ENCODE measurements at regions not wholly inside any gene's neighbourhood (a gene's known extent, or its start where the extent isn't known, plus 50 kb on each side); places are given as distances from the start of the nearest gene placed in this dataset.

- intact Hi-C loops (cut with micrococcal nuclease), result no loop called here
- ATAC-seq, result no peak
- no peak for DNase-seq
These were observed 55.5 kb upstream of the ST6GAL2 start for GRCh38 chr2:106941372-106941993.

DNA sequence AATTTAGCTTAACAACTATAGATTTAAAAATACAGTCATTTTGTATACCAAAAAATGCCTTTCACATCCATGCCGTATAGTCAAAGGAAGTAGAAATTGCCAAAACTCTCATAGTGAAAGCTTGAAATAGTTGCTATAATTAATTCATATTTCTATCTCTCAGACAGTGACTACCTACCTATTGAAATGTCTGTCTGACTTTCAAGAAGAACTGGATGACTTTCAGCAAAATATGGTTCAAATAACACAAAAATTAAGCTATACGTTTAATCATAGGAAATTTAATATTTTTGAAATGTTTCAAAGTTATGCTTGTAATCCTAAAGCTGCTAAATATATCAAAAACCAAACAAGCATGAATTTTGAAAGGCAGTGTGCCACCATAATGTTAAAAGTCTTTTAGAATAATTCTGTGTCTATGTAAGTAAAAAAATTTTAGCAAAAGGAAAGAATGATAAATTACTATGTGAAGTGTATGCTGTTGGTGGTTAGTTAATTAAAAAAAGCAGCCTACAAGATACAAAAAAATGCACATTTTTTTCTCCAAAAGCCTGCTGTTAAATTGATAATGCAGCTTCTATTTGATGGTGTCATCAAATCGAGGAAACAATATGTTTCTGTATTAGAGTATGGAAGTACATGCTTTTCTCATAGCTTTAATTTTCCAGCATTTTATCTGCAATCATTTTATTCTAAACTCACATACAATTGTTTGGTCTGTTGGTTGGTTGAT is 57.7 kb upstream of the ST6GAL2 start:
- ATAC-seq, result no peak
- no peak for DNase-seq
- intact Hi-C loops (cut with micrococcal nuclease), result no loop called here

- DNase-seq, result no peak
- no peak for ATAC-seq
- intact Hi-C loops (cut with micrococcal nuclease), result no loop called here
These were observed 58.2 kb upstream of the ST6GAL2 start for GRCh38 chr2:106944215-106944614.

GRCh38 chr2:106948540-106948939 is 62.6 kb upstream of the ST6GAL2 start:
- intact Hi-C loops (cut with micrococcal nuclease), result no loop called here
- DNase-seq, result no peak
- ATAC-seq, result no peak

DNA sequence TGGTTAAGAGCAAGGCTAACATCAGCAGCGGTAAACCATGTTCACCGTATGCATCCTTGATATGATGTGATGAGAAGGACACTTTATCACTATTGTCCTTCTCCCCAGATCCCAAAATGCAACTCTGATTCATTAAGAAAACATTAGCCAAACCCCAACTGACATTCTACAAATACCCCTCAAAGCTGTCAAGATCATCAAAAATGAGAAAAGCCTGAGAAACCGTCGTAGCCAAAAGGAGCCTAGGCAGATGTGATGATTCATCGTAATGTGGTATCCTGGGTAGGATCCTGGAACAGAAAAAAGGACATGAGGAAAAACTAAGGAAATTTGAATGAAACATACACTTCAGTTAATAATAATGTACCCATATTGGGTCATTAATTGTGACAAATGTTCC is 67.3 kb upstream of the ST6GAL2 start:
- no peak for ATAC-seq
- intact Hi-C loops (cut with micrococcal nuclease), result no loop called here
- no peak for DNase-seq

GRCh38 chr2:106953779-106954178 is 67.8 kb upstream of the ST6GAL2 start:
- DNase-seq, result no peak
- no peak for ATAC-seq

GRCh38 chr2:106954304-106954703 is 68.3 kb upstream of the ST6GAL2 start:
- DNase-seq, result no peak
- intact Hi-C loops (cut with micrococcal nuclease), result no loop called here
- ATAC-seq, result no peak

More at GRCh38 chr2:106953779-106954178, 67.8 kb upstream of the ST6GAL2 start:
- intact Hi-C loops (cut with micrococcal nuclease), result no loop called here

DNA sequence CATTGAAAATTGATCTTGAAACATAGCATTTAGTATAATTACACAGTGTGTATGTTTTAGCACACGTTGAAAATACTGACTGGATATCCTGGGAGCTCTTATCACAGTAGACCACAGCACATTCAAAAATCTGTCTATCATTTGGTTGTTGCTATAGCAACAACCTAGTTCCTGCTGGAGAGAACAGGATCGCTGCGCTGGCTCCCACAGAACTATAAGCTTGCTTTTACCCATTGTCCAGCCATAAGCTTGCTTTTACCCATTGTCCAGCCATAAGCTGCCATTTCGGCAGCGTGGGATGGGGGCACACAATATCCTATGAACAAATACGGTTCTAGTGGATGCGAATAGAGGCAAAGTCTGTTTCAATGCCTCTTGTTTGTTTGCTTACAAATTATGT is 70.4 kb upstream of the ST6GAL2 start:
- ATAC-seq, result no peak
- DNase-seq, result no peak
- intact Hi-C loops (cut with micrococcal nuclease), result no loop called here

DNA sequence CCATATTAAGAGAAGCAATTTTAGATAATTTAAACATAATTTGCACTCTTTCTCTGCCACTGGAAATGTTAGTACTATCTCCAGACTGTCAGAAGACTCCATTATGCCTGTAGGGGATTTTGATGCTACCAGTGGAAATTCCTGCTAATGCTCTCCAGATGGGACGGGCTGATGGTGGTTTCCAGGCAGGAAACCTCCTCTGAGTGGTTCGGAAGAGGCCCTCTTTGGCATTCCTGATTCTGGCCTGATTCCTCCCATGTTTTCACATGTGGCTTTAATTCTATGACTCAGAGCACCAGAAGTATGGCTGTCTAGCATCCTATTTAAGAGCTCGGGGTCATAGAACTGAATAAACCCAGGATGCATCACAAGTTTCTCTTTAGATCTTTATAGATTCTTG is 70.9 kb upstream of the ST6GAL2 start:
- intact Hi-C loops (cut with micrococcal nuclease), result no loop called here
- DNase-seq, result no peak
- peak; percentile 66 for ATAC-seq

DNA sequence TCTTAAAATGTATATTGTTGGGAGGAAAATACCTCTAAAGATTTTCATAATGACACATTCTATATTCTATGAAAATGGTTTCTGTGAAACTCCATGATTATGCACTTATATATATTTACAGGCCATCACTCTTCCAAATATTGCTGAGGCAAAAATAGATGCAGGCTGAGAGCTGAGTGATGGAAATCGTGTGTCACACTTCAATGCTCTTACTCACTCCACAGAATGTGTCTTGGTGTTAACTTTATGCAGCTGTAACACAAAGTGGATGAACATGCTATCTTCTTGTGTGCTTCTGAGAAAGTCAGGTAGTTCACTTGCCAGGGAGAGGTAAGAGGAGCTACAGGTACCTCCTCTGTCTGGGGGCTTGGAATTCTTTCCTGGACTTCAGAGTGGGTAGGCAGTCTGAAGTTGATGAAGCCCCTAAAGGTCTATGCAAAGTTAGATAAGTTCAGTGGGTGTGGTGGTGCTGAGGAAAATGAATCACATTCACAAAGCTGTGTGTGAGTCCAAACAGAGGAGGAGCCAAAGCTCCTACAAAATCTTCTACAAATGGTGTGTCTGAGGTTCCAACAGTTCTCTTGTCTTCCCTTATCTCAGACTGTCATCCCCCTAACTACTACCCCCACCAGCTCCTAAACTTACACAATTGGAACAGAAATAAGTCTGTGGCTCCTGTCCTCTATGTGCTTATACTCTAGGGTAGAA is 74.2 kb upstream of the ST6GAL2 start:
- intact Hi-C loops (cut with micrococcal nuclease), result no loop called here
- DNase-seq (no peak), ATAC-seq (no peak)

DNA sequence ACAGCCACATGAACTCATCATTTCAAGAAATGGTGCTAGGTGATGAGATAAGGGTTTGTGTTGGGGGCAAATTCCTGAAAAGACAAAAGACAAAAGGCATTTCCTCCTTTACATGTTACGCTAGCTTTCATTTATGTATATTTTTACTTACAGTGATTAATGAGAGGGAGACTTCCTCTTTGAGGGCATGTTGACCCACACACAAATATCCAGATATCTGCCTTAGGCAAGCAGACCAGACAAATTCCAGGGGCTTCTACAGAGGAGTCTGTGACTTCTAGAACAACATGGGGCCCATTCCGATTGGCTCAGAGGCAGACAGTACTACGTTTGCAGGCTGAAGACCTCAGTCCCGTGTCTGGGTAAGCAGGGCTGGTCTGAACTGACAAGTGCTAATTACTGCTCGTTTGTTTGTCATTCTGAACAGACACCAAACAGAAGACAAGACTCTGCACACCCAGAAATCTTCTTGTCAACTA is 74.8 kb upstream of the ST6GAL2 start:
- DNase-seq (no peak), ATAC-seq (no peak)
- intact Hi-C loops (cut with micrococcal nuclease), result no loop called here

DNA sequence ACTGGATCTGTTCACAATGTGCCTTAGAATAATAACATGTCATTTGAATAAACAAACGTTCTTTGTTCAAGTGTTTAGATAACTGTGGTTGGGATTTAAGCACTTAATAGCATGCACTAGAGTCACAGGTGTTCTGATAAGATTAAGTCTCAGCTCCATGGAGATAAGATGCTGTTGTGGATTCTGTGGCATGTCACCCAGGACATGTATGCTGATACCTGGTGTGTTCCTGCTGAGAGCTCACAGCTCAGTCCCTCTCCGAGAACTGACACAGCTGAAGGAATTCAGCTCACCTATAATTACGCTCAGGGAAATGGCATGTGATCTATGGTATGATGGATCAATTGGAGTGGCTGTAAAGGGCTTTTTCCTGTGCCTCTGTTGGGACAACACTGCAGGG is 75.4 kb upstream of the ST6GAL2 start:
- intact Hi-C loops (cut with micrococcal nuclease), result no loop called here
- ATAC-seq (no peak), DNase-seq (no peak)

DNA sequence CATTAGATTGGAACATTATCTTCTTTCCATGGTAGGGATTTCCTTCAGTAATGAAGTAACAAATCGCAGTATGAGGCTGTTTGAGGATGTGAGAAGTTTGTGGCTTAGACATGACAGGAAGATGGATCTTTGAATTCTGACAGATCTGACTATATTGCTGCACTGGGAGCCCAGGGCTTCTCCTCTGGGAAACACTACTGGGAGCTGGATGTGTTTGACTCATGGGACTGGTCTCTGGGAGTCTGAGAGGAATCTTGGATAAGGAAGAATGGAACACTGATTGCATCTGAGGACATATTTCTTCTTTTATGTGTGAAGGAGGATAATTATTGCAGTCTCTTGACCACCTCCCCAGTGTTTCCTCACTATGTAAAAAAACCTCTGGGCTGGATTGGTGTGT is 77.2 kb upstream of the ST6GAL2 start:
- intact Hi-C loops (cut with micrococcal nuclease), result no loop called here
- ATAC-seq (no peak), DNase-seq (no peak)

- ATAC-seq (no peak), DNase-seq (no peak)
- intact Hi-C loops (cut with micrococcal nuclease), result no loop called here
These were observed 77.9 kb upstream of the ST6GAL2 start for GRCh38 chr2:106963893-106964292.

GRCh38 chr2:106965611-106966010 is 79.6 kb upstream of the ST6GAL2 start:
- intact Hi-C loops (cut with micrococcal nuclease), result no loop called here
- ATAC-seq (no peak), DNase-seq (no peak)

DNA sequence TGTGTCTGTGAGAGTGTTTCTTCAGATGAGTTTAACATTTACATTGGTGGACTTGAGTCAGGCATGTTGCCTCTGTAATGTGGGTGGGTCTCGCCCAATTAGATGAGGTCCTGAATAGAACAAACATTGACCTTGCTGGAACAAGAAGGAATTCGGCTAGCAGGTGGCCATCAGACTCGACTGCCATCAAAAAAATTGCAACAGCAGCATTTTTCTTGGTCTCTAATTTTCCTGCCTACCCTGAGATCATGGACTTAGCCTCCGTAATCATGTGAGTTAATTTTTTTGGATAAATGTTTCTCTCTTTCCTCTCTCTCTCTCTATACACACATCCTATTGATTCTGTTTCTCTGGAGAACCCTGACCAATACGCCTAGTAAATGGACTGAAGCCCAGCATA is 83.8 kb upstream of the ST6GAL2 start:
- intact Hi-C loops (cut with micrococcal nuclease), result no loop called here

DNA sequence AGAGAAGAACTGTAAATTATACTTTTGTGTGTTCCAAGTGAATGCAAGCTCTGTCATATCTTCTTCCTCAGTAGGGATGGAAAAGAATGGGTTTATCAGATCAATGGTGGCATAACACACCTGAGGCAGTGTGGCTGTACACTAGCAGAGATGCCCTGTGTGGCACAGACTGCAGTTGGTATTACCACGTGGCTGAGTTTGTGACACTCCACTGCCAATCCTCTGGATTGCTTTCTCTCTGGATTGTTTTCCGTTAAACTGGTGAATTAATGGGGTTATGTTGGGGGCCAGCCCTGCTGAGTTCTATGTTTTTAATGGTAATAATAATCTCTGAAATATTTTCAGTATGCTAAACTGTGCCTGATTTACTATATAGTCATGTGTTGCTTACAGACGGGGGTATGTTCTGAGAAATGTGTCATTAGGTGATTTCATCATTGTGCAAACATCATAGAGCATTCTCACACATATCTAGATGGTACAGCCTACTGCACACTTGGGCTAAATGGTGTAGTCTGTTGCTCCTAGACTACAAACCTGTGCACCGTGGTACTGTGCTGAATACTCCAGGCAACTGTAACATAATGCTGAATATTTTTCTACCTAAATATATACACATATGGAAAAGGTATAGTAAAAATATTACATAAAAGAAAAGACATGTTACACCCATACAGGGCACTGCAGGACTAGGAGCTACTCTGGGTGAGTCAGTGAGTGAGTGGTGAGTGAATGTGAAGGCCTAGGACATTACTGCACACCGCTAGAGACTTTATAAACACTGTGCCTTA is 84.7 kb upstream of the ST6GAL2 start:
- intact Hi-C loops (cut with micrococcal nuclease), result no loop called here
- no peak for ATAC-seq
- DNase-seq, result no peak

More for the DNA sequence above, 83.8 kb upstream of the ST6GAL2 start:
- no peak for ATAC-seq
- DNase-seq, result no peak

GRCh38 chr2:106972782-106973181 is 86.8 kb upstream of the ST6GAL2 start:
- no peak for DNase-seq
- intact Hi-C loops (cut with micrococcal nuclease), result no loop called here
- ATAC-seq, result no peak

GRCh38 chr2:106974891-106975290 is 88.9 kb upstream of the ST6GAL2 start:
- DNase-seq (no peak), ATAC-seq (no peak)

GRCh38 chr2:106975641-106976040 is 89.7 kb upstream of the ST6GAL2 start:
- DNase-seq, result no peak
- no peak for ATAC-seq
- intact Hi-C loops (cut with micrococcal nuclease), result no loop called here

More at GRCh38 chr2:106974891-106975290, 88.9 kb upstream of the ST6GAL2 start:
- intact Hi-C loops (cut with micrococcal nuclease), result no loop called here

All from left ventricle myocardium superior (tissue), 1 donor.